DMS153 (cell line): ENCODE measurements at regions not wholly inside any gene's neighbourhood (a gene's known extent, or its start where the extent isn't known, plus 50 kb on each side); places are given as distances from the start of the nearest gene placed in this dataset.

Experiments used
- DNase-seq: peaks from one replicate; lab custom pipeline; 2025; lab: John Stamatoyannopoulos, UW

DNA sequence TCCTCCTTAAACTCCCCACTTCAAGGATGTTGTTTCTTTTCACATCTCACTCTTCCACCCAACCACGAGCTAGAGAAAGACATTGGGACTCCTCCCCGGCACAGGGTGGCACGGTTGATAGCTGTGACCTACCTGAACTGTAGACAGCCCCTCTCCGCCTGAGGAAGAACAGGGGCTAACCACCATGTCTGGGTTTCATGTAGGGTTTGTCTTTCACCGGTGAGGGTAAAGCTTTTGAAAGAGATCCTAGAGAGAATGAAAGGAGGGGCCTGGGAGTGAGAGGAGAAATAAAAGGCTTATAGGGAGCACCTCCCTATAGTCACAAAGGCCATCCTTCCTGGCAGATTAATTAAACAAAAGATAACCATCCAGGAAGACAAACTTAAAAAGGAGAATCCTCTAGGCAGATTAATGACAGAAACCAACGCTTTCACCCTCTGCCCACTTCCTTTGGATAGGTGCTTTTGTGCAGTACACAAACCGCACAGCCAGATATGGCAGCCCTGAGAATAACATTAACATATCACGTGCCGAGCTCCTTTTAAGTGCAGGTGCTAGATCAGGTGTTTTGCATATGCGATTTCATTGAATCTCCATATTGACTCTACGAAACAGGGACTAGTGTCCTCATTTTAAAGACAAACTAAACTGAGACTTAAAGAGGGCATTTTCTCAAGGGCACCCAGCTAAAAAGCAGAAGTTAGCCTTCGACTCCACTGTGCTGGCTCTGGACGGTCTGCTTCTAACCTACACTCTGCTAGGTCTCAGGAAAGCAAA lies 178.1 kb upstream of the RUNX1 start:
- DNase-seq = peak; percentile 81

DNA sequence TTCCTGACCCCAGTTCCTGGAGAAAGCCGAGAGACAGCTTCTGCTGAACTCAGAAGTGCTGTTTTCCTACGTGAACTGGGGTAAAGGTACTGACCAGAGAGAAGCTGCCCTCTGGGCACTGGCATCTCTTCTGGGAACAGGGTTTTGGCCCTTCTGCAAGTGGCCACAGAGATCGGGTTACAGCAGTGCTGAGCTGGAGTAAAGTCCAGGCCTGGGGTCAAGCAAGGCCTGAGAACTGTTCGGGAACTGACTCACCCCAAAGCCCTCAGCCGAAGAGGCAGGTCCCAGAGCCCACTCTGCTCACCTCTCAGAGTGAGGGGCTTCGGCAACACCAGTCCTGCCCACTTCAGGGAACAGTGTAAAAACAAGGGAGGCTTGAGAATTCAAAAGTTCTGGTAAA lies 177.2 kb upstream of the RUNX1 start:
- no peak for DNase-seq

DNA sequence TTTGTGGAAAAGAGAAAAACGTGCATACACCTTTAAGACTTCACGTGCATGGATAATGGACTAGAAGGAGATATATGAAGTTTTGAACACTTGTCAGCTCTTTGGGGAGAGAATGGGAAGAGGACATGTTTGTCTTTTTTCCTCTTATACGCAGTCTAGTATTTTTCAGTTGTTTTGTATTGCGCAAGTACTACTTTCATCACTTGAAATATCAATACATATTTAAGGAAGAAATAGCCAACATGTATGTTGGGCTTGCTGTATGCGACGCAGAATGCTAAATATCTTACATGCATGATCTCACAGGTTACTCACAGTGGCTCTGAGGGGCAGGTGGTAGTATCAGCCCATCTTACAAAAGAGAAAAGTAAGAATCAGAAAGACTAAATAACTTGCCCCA lies 176.5 kb upstream of the RUNX1 start:
- DNase-seq = no peak

DNA sequence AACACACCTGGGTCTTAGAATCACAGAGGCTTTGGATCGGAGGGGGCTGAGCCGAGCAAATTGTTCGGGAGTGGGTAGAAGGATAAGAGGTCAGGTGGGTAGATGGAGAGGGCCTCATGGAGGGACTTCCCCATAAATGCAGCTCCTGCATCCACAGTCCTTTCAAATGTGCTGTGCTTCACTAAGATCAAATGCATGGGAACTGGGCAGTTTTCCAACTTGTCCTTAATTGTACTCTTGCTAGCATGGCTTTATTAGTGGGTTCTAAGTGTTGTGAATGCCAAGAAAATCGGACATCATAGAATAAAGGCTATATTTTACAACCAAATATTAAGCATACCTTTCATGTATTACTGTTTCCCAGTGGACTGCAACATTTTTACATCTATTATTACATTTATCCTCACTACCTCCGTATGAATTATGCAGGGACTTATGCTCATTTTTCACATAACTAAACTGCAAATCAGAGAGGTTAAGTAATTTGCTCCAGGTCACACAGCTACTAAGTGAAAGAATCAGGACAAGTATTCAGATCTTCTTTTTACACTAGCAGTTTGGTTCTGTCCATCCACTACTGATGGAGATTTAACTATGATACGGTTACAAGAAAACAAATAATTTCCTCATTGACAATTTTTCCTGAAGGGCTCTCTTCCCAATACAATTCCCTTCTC lies 174.5 kb upstream of the RUNX1 start:
- peak; percentile 66 for DNase-seq

DNA sequence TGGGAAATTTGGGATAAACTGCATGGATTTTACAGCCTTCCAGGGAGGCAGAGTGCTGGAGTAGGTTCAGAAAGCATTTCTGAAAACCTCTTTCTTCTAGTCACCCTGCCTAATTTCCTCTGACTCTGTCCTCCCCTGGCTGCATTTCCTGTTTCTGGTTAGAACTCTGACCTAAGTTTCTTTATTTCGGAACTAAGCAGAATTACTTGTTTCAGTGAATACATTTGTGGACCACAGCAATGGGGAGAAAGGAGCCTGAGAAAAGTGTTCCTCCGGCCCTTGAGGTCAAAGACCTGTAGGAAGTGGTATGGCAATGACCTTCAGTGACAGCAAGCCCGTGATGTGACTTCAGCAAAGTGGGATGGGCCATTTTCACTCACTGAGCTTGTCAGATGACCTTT lies 173.4 kb upstream of the RUNX1 start:
- DNase-seq = no peak

DNA sequence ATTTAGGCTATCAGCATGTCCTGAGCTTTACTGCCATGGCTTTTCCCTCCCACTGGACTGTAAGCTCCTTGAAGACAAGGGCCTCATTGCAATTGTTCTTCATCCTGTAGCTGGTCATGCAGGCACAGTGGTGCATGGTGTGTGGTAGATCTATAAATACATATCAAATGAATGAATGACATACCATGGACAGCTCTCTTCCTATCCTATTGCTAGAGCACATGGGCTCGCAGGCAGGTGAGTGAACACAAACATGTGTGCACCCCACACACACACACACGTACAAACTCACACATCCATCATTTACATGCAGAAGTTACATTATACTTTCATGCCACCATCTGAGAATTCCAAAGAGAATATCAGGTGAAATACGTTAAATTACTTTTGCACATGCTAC lies 172.9 kb upstream of the RUNX1 start:
- no peak for DNase-seq

DNA sequence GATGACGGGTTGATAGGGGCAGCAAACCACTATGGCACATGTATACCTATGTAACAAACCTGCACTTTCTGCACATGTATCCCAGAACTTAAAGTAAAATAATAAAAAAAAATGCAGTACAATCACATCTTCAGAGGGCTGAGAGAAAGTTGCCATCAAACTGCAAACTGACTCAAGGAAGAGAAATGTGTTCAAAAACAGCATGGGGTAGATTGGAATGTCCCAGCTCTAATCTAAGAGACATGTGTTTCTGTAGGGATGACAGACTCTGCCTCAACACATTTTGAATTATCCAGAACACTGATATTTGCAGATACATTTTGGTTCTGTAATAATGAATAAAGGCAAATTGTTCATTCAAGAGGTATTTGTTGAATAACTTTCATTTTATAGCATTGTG lies 171.2 kb upstream of the RUNX1 start:
- DNase-seq = no peak

DNA sequence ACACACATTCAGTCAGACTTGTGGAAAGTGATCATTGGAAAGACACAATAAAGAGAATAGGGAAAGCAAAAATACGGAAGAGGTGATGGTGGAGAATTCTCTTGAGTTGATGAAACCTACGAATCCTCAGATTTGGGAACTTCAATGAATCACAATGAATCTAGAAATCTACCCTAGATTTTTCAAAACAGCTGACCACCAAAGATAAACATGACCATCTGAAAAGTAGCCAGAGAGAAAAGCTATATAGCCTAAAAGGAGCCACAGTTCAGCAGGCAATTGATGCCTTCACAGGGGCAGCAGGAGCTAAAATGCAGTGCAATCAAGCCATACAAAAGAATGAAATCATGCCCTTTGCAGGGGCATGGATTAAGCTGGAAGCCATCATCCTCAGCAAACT lies 170.6 kb upstream of the RUNX1 start:
- DNase-seq = no peak

DNA sequence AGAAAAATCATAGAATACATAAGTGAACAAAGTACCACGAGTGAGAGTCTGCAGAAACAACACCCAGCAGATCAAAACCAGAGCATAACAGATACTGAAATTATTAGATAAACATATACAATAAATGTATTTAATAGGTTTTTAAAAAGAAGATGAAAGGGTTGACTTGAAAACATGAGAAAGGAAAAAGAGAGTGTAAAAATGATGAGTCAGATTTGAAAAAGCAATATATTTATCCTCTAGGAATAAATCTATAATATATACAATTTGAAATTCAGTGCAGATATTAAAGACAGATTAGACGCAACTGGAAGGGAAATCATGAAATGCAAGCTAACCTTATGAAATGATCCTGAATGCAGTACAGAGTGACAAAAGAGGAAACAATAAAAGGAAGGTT lies 170.2 kb upstream of the RUNX1 start:
- DNase-seq = no peak

DNA sequence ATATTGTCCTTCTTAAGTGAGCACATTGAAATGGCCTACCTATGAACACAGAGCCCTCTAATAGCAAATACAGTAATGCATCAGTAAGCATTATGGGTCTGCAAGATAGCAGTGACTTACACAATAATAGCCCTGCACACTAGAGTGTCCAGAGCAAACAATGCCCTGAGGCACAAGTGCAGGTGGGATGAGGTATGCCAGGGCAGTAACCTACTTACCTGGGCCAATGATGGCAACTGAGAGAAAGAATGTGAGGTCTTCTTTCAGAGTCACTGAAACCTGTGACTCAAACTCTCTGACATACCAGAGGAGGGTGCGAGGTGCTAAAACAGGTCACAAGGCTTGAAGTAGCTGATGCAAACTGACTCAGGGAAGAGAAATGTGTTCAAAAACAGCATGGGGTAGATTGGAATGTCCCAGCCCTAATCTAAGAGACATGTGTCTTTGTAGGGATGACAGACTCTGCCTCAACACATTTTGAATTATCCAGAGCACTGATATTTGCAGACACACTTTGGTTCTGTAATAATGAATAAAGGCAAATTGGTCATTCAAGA lies 168.5 kb upstream of the RUNX1 start:
- DNase-seq = peak; percentile 27

DNA sequence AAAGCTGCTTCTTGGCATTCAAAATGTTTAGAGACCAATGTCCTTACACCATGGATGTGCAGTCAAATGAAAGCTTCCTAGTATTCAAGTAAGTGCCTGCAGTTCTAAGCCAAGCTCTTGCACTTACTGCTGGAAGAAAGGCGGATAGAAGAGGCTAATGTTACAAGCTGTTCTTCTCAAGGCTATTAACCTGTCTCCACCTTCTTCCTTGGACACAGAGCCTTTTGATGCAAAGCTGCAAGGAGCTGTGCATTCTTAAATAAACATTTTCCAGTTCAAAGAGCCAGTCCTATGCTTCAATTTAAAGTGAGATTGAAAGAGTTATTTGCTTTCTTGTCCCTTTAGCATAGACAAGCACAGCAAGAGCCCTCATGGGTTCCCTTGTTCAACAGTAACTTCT lies 167.9 kb upstream of the RUNX1 start:
- DNase-seq = no peak

DNA sequence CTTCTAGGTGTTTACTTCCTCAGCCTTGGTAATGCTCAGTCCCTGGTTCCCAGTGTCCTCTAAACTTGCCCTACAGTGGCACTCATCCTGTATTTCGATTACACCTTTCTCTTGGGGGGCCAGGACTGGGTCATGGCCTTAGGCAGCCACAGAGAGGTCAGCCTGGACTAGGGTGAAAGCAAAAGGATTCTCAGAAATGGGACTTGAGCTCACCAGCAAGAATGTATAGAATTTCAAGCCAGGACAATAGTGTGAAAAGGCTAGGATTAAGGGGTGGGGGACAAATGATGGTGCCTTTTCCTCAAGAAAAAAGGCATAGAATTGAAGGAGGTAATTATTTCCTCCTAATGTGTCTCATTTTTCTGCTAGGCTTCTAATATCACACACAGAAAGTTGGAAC lies 166.8 kb upstream of the RUNX1 start:
- no peak for DNase-seq

DNA sequence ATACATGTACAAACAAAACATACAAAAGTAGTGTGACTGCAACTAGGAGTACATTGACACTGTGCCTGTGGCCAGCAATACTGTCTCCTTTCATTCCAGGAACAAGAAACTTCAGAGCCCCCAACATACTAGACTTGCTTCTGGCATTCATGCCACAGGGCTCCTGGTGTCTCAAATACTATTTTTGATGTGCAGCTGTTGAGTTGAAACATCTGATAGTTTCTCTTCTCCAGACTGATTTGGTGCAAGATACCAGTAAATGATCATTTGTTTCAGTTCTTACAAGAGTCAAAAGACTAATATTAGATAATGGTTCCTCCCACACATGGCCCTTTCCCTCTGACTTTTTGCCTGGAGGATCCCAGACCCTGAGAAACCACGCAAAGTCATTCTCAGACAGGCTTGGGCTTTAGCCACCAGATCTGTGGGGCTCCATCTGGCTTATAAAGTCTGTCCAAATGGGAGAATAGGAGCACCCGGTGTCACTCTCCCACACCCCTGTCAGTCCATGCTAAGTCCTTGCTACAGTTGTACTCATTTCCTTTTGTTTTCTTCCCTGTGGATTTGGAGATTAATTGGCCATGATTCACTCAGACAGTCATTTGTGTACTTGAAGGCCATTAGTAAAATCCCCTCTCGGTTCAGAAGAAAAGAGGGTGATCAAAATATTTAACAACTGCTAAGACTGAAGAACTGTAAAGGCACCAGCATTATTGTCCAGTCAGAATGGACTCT lies 163.5 kb upstream of the RUNX1 start:
- DNase-seq = no peak

DNA sequence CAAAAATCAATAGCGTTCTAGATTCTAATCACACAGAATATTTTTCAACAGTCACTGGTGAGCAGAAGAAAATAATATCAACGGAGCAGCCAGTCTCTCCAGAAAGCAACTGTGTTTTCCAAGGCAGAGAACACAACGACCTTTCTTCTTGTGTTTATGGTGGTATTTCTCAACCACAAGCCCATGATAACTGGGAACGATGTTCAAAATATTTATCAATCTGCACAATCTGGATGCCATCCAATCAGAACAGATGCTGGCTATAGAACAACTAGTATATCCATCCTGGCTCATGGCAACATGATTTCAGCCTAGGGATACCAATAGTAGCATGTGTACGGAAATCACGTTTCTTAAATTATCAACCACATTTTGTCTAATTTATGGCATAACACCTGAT lies 162.7 kb upstream of the RUNX1 start:
- no peak for DNase-seq

DNA sequence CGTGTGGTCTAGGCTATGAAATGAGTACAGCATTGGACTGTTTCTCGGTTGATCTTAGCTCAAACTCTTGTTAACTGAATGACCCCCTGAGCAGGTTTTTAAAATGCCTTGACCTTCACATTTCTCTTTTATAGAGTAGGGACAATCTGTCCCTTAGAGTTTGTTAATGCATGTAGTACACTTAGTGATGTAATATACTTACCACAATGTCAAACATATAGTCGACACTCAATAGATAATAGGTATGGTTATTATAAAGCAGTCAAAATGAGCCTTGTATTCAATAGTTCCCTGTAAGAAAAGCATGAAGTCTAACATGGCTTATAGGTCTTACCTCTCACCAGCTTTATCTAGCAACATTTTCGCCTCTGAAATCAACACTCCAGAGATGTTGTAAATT lies 161.0 kb upstream of the RUNX1 start:
- no peak for DNase-seq

DNA sequence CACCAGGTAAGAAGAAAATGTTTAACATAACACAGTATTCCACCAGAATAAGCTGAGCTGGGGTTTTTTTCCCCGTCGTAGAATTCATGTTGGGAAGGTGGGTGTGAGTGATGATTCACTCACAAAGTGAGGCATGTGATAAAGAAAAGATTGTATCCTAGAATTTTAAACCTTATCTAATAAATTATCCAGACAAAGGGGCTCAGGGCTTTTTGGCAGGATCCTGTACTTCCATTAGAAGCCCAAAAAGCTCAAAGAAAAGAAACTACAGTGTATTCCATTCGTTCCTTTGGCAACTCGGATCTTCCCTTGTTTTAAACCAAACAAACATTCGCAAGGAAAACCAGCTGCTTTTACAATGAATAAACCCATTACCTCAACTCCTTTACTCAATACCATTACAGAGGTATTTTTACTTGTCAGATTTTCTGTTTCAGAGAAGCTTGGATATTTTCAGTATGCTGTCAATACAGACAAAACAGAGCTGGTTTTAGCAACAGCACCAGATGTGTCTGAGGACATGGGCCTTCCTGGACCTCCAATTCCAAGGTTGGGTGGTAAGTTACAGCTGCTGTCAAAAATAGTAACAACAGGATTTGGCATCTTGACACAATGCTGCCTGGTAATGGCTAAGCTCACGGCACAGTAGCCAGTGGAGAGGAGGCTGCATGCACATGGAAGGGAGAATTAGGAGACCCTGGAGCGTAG lies 159.9 kb upstream of the RUNX1 start:
- no peak for DNase-seq

DNA sequence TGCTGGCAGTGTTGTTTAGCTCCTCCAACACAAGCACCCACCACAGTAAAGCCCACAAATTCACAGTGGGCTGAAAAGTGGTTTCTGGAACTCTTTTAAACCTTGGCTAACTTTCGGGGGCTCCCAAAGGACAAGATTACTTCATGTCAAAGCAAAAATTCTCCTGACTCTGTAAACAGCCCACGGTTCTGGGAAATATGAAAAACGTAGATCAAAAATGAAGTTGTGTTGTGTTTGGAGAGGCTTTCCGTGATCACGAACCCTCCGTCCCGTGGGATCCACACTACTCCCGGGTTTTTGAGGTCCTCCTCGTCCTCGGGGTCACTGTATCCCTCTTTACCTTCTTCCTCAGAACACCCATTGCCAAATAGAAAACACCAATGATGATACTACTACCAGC lies 159.0 kb upstream of the RUNX1 start:
- no peak for DNase-seq

DNA sequence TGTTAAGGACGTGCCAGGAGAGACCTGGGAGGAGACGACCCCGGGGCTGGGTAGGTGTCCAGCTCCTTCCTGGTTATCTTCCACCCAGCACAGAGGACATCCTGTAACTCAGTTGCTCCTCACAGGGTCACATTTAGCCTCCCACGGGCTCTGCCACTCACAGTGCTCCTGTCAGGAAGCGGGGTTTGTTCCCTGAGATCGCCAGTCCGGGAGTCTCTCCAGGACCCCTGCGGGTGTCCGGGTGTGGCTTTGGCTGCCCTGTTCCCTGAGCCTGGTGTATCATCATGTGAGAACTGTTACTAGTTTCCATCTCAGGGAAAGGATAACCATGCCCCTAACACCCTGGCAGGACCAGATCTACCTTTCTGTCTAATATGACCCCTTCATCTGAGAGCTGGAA lies 158.2 kb upstream of the RUNX1 start:
- DNase-seq = no peak

DNA sequence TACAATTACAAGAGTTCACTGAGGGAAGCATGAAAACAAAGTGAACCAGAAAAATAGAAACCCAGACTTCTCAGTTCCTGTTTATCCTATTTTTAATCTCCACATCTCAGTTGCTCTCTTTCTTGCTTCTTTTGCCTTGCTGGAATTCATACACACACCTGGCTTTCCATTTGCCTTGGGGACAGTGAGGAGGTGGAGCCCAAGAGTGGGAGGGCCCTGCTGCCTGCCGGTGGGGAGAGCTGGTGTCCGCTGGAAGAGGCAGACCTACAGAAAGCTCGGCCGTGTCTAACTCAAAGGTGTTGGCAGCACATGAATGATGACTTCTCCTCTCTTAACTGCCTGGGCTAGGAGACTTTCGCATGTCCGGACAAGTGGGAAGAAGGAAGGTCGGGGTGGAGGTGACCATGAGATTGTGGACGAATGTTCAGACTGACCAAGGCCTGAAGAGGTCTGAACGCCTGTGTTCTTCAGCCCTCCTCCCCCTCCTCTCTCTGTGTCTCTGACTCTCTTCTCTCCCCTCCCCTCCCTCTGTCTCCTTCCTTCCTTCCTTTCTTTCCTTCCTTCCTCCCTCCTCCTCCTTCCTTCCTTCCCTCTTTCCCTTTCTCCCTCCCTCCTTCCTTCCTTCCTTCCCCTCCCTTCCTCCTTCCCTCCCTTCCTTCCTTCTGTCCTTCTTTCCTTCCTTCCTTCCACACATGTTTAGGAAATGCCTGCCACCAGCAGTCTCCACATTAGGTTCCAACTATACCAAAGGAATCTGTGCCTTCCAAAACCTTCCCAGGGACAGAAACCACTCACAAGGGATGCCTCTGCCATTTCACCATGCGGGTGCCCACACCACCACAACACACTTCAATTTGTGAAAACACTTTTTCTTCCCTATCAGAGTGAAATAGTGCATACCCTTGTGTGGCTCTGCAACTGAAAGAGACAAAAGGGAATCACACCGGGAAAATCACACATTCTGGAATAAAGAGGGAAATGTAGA lies 157.3 kb upstream of the RUNX1 start:
- DNase-seq = peak; percentile 73

DNA sequence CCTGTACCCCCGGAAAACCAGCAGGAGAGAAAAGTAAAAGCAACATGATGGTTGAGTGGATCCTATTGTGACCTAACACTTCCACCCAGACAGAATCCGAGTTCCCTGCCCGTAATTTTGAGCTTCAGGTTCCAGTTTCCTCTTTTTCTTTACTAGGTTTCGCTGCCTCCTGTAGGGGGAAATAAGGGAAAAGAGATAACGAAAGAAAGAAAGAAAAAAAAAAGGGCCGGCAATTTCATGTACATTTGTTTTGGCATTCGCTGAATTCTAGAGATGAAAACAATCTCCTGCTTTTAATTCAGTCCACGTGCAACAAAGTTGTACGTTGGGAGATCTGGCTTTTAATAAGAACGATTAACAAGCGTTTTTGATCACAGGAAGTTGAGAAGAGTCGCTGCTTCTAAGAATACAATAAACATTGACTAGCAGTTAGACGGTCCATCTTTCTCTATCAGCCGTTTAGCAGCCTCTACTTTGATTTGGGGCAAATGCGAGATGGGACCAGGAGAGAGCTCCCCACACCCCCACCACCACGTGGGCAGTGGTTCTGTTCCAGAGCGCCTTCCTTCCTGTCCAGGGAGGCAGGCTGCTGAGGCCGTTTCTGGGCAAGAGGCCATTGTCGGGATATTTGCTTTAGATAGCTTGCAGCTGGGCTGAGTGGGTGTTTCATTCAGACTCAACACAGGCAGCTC lies 155.9 kb upstream of the RUNX1 start:
- peak; percentile 90 for DNase-seq
